RPMI7951 (cell line): ENCODE measurements at regions not wholly inside any gene's neighbourhood (a gene's known extent, or its start where the extent isn't known, plus 50 kb on each side); places are given as distances from the start of the nearest gene placed in this dataset.
A peak's percentile ranks its signal among the peaks of the same experiment; 100 is the strongest.
"Not testable (repeated sequence)": the region's sequence is repeated elsewhere in the genome, so short reads cannot be mapped to it uniquely, and the experiment has no call there.

Source experiments
- DNase-seq: peaks from one replicate; pipeline ENCODE4 v3.0.0-alpha.2; 2012; ENCODE audit warnings: low read depth

DNA sequence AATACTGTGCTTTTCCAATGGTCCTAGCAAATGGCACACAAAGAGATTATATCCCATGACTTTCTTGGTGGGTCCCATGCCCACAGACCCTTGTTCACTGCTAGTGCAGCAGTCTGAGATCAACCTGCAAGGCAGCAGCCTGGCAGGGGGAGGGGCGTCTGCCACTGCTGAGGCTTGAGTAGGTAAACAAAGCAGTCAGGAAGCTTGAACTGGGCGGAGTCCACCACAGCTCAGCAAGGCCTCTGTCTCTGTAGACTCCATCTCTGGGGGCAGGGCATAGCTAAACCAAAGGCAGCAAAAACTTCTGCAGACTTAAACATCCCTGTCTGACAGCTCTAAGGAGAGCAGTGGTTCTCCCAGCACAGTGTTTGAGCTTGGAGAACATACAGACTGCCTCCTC lies 82.9 kb downstream of the ZNF737 start:
- DNase-seq, result no peak

DNA sequence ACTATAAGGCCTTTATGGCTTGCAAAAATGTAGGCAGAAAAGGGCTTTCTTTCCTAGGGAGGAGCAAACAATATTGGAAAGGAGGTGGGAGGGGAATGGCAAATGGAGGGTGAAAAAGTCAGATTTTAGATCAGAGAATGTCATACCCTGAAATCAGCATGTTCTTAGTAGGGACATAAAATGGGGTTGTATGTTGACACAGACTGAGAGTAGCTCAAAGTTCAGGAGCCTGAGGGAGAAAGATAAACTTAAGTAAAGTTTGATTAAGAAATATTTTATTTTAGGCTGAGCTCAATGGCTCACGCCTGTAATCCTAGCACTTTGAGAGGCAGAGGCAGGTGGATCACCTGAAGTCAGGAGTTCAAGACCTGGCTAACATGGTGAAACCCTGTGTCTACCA lies 83.8 kb downstream of the ZNF737 start:
- no peak for DNase-seq

DNA sequence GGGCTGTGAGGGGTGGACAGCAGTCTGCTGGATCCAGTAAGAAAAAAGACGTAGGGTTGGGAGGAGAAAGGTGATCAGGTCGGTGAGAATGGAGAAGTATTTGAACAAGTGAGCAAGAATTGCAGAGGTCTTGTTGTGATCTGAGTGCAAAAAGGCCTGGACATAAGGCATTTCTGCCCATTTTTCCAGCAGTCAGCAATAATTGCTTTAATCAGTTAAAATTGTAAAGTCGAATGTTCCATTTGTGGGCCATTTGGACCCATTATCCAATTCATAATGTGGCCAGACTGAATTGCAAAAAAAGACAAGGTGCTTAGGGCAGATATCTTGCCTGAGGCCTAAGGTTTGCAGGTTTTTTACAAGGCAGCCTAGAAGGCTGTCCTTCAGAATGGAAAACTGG lies 86.1 kb downstream of the ZNF737 start:
- no peak for DNase-seq

DNA sequence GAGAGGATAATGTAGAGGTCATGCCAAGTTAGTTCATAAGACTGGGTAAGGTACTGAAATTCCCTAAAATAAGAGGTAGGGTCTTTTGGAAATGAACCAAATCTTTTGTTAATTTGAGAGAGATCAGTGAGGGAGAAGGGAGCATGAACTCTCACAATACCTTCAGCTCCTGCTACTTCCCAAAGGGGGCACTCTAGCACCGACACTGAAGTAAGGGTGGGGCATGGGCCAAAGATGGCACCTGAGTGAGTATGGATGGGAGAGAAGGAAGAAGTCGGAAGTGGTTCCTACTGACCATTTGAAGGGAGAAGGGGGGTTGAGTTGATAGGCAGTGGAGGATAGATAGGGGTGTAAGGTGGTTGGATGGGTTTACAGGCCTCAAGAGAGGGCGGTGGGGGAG lies 86.6 kb downstream of the ZNF737 start:
- DNase-seq, result no peak

DNA sequence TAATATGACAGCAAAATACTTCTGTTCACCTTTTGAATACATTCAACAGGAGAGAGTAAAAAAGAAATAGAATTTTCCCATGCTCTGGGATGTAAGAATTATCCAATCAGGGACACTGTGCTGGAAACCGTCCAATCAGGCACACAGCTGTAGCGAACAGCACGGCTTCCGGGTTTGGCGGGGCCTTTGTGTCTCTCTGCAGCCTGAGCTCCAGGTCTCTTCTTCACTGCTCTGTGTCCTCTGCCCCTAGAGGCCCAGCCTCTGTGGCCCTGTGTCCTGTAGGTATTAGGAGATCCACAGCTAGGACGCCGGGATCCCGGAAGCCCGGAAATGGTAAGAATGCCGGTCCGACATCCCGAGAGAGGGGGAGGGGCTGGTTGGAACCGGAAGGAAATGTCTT lies 92.7 kb downstream of the ZNF737 start:
- peak; percentile 50 for DNase-seq

DNA sequence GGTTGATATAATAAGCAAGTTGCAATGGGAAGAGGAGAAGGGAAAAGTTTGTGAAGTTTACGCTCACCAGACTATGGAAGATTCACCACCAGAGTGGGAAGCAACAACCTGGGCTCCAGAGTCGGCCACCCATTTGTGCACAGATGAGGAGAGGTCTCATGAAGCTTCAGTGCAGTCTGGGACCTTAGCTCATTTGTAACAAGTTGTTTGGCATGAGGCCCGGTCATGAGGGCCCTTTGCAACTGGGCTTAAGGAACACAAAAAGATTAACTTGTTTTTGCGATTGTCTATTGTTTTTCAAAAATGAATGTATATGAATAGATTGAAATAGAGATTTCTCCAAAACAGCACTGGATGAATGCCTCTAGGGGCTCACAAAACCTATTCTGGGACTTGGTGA lies 94.2 kb downstream of the ZNF737 start:
- no peak for DNase-seq

DNA sequence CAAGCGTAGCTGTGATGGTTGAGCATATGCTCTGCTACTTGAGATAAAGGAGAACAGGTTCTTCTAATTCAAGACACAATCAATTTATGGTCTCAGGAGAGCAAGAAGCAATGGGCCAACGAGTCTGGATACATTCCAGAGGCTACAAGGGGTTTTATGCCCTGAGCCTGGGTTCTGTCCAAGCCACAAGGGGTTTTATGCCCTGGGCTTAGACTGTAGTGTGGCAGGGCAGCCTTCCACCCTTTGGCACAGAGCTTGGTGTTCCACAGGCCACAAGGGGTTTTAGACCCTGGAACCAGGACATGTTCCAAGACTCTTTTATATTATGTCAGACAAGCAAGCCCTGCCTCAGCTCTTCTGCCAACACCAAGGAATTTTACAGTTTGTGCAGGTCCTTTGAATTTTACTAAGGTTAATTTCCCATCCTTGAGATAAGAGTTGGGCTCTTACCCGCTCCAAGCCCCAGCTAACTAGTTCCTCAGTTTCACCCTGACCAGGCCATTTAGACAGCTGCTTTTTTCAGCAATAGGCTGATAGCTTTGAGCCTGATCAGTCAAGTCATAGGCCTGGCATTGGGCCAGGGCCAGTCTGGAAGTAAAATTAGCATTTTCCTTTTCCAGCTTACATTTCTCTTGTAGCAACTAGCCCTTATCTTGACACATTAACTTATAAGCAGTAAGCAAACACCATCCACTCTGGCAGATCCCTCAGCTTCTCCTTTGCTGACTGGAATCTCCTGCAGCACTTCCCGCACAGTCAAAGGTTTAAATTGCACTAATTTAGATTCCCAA lies 95.0 kb downstream of the ZNF737 start:
- DNase-seq, result no peak

DNA sequence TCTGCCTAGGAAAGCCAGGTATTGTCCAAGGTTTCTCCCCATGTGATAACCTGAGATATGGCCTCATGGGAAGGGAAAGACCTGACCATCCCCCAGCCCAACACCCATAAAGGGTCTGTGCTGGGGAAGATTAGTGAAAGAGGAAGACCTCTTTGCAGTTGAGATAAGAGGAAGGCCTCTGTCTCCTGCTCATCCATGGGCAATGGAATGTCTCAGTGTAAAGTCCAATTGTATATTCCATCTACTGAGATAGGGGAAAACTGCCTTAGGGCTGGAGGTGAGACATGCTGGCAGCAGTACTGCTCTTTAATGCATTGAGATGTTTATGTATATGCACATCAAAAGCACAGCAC lies 99.0 kb downstream of the ZNF737 start:
- not testable (repeated sequence) for DNase-seq

DNA sequence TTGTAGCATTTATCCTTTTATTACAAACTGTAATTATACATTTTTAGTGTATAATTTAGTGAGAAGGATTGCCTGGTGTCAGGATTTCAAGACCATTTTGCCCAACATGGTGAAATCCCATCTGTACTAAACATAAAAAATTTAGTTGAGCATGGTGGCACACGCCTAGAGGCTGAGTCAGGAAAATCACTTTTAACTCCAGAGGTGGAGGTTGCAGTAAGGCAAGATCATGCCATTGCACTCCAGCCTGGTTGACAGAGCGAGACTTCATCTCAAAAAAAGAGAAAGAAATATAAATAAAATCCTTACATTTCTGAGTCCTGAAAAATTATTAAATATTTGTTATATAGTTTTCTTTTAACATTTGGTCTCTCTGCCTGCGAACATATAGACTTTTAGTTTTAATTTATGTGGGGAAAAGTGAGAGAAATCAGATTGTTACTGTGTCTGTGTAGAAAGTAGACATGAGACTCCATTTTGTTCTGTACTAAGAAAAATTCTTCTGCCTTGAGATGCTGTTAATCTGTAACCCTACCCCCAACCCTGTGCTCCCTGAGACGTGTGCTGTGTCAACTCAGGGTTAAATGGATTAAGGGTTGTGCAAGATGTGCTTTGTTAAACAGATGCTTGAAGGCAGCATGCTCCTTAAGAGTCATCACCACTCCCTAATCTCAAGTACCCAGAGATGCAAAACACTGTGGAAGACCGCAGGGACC lies 99.5 kb downstream of the ZNF737 start:
- not testable (repeated sequence) for DNase-seq

DNA sequence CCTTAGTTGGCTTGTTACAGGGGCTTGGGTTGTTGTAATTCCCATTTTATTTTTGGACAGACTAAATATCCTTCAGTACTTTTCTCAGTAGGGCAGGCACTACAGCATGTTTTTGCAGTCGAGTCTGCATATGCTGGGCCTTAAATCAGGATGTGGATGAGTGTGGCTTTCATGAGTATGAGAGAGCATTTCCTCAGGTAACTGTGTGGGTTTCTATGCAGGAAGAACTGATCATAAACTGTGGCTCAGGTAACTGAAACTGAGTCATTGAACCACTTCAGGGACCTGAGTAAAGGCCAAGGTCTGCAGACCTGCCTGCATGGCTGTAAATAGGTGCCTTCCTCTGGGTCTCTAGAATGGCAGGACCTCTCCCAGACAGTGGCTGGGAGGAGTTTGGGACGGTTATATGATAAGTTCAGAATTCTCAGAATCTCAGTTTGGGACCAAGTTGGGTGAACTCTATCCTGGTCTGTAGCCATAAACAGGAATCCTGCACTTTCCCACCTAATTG lies 112.1 kb downstream of the ZNF737 start:
- no peak for DNase-seq

DNA sequence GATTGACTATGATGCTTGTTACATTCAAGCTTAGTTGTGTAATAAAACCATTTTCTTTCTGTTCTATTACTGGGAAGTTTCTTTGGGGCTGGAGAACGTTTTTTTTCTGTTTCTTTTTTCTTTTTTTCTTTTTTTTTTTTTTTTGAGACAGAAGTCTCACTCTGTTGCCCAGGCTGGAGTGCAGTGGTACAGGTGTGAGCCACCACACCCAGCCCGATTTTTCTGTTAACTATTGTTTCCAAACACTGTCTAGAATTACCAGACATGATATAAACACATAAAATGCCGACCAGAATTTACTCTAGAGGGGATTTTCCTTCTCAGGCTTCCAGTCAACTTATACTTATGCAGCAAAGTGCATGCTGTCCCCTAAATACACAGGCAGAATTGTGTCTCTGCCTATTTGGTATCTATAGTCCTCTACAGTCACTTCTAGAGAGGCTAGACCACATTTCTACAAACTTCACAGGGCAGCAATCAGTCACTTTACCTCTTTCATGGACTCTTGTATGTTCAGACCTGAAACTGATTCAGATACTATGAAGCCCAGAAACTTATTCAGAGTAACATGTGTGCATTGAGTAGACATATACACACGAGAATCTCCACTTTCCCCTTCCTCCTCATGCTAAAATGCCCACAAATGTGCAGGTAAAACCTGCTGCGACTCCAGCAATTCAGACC lies 121.2 kb downstream of the ZNF737 start:
- DNase-seq, result no peak

DNA sequence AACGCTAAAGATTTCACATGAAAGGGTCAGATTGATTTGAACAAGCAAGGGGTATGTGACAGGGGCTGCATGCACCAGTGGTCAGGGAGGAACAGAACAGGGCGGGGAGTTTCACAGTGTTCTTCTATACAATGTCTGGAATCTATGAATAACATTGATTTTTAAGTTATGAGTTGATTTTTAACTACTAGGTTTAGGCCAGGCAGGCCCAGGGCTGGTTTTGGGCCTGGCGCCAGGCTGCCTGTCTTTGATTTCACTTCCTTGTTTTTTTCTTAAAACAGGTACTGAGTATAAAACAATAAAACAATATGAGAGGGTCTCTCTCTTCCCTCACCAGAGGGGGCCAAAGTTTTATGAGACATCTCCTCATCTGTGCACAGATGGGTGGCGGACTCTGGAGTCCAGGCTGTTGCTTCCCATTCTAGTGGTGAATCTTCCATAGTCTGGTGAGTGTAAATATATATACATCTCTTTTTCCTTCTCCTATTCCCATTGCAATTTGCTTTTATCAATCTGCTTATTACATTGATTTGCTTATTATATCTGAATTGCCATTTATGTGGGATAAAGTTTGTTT lies 133.2 kb downstream of the ZNF737 start:
- DNase-seq, result not testable (repeated sequence)

DNA sequence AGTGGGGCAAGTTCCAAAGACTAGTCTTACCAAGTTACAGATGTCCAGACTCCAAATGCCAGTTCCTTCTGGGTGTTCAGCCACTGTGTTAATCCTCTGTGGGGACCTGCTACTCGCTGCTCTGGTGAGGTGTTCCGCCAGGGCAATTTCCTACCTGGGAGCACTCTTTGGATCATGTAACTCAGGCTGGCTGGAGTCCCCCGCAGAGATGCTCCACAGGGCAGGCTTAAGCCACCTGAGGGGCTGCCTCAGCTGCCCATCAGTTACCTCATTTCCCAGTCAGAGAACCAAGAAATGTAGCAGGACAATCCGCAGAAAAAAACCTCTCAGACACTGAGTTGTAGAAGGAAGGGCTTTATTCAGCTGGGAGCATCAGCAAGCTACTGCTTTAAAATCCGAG lies 133.8 kb downstream of the ZNF737 start:
- no peak for DNase-seq

DNA sequence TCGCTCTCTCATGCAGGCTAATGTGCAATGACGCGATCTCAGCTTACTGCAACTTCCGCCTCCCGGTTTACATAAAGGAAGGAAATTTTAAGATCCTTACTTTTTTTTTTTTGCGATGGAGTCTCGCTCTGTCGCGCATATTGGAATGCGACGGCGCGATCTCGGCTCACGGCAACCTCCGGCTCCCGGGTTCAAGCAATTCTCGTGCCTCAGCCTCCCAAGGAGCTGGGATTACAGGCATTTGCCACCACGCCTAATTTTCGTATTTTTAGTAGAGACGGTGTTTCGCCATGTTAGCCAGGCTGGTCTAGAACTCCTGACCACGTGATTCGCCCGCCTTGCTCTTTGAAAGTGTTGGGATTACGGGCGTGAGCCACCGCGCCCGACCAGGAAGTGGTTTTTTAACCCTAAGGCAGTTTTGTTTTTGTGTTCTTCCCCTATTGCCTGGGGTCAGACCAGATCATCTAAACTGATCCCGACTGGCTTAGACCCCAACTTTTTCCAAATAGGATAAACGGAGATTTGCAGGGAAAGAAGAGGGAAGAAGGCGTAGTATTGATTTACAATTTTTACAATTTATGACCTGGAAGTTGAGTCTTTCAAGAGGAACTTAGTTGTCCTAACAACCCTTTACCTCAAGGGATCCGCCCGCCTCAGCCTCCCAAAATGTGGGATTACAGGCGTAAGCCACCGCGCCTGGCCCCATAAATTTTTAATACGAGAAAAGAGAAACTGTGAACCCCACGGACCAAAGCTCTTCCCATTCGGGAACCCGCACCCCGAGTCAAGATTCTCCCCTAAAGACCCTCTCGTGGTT lies 142.0 kb downstream of the ZNF737 start:
- peak; percentile 77 for DNase-seq

DNA sequence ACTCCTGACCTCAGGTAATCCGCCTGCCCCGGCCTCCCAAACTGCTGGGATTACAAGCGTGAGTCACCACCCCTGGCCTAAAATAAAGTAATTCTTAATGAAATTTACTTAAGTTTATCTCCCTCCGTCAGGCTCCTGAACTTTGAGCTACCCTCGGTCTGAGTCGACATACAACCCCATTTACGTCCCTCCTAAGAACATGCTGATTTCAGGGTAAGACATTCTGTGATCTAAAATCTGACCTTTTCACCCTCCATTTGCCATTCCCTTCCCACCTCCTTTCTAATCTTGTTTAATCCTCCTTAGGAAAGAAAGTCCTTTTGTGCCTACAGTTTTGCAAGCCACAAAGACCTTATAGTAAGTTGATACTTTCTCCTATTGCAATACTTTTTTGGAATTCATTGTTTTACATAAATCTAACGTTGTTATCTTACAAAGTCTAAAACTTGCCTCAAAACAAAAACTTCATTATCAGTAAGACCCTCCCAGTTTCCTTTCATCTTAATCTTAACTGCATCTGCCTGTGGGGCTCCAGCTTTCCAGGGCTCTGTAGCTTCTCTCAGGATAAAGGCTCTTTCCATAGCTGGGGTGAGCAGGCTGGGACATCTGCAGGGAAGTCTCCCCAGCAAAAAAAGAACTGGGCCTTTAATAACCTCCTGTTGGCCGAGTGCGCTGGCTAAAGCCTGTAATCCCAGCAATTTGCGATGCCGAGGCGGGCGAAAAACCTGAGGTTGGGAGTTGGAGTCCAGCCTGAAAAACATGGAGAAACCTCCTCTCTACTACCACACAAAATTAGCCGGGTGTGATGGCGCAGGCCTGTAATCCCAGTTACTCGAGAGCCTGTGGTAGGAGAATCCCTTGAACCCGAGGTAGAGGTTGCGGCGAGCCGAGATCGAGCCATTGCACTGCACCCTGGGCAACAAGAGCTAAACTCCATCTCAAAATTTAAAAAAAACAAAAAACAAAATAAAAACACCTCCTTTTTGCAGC lies 143.1 kb downstream of the ZNF737 start:
- DNase-seq, result peak; percentile 1

DNA sequence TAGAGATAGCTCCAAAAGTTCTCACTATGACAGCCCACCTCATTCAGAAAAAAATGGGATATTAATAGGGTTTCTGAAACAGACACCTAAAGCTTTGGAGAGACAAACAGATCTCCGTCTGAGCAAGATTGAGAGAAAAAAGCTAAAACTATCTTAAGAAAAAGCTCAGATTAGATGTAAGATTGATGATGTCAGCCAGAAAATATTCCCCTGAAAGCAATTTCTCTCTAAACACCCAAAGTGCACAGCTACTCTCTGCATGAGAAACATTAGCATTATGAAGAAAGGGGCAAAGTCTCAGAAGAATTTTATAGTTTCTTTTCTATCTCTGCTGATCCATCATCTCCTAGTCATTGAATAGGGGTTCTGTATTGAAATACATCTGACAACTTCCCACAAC lies 148.9 kb downstream of the ZNF737 start:
- DNase-seq, result no peak

DNA sequence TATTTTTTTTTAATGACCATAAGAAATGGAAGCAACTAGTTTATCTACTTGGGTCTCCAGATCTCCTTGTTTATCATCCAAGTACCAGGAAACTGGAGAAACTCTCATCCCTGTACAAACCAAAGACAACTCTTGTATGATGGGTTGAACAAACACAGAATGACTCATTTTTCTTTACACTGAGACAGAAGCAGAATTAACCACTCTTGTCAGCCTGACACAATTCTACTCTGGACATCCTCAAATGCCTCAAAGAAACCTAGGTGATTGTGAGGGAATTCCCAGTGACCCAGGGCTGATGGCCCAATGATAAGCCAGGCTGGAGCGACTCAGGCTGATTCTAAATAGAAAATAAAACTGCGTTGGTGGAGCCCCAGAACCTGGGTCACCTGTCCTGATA lies 151.5 kb downstream of the ZNF737 start:
- DNase-seq, result no peak

DNA sequence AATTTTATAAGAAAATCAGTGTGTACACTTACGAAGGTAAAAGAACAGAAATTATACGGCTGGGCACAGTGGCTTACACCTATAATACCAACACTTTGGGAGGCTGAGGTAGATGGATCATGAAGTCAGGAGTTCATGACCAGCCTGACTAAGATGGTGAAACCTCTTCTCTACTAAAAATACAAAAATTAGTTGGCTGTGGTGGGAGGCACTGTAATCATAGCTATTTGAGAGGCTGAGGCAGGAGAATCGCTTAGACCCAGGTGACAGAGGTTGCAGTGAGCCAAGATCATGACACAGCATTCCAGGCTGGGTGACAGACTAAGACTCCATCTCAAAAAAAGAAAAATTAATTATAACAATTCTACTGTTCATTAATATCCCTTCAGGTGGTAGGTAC lies 151.9 kb downstream of the ZNF737 start:
- DNase-seq, result no peak

DNA sequence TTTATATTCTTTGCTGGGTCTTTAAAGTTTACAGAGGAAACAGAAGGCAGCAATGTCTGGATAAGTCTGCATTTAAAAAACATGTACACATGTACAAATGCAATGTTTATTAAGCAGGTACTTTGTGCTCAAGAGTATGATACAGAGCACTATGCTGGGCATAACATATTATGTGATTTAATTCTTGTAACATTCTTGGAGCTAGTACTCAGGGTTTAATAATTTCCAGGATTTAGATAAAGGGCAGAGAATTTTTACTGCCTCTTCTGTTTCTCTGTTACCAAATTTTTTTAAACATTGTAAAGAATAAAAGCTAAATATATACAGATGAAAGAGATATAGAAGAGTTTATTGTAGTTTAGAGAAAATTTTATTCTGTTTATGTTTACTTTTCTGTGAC lies 152.7 kb downstream of the ZNF737 start:
- no peak for DNase-seq

DNA sequence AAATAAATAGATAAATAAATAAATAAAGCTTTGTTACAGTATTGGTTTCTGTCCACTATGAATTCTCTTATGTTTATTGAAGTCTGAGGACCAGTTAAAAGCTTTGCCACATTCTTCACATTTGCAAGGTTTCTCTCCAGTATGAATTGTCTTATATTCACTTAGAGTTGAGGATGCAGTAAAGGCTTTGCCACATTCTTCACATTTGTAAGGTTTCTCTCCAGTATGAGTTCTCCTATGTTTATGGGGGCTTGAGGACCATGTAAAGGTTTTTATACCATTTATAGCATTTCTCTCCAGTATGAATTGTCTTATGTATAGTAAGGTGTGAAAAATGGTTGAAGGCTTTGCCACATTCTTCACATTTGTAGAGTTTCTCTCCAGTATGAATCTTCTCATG lies 168.3 kb downstream of the ZNF737 start:
- peak; percentile 0 for DNase-seq
